Neural progenitor cell (in vitro differentiated cells): ENCODE measurements at regions not wholly inside any gene's neighbourhood (a gene's known extent, or its start where the extent isn't known, plus 50 kb on each side); places are given as distances from the start of the nearest gene placed in this dataset.

Experiments used
- DNase-seq: peaks from one replicate; pipeline ENCODE4 v3.0.0-alpha.2; 2016; ENCODE audit warnings: low spot score
- H2AFZ ChIP-seq: fragments of 200-600 bp; sonication (generic); replicated peaks from 2 replicates; pipeline ENCODE4 v1.6.1; 2016; ENCODE audit warnings: antibody characterized with exemption
- H3F3A ChIP-seq: fragments of 200-600 bp; sonication (generic); 2 replicates; pipeline ENCODE4 v1.6.1; 2016; ENCODE audit warnings: antibody characterized with exemption, low read depth
- H3K27ac ChIP-seq: fragments of 200-600 bp; sonication (generic); 2 replicates; pipeline ENCODE4 v1.5.1; 2016; ENCODE audit warnings: mild to moderate bottlenecking
- H3K27me3 ChIP-seq: fragments of 200-600 bp; sonication (generic); 2 replicates; pipeline ENCODE4 v1.6.1; 2016; ENCODE audit warnings: mild to moderate bottlenecking, moderate library complexity
- H3K36me3 ChIP-seq: fragments of 200-600 bp; sonication (generic); 2 replicates; pipeline ENCODE4 v1.5.1; 2016
- H3K4me1 ChIP-seq: fragments of 200-600 bp; sonication (generic); 2 replicates; pipeline ENCODE4 v1.6.1; 2016; ENCODE audit warnings: mixed run types
- H3K4me2 ChIP-seq: fragments of 200-600 bp; sonication (generic); 2 replicates; pipeline ENCODE4 v1.6.1; 2016
- H3K4me3 ChIP-seq: fragments of 200-600 bp; sonication (generic); 2 replicates; pipeline ENCODE4 v1.5.1; 2016
- H3K79me2 ChIP-seq: fragments of 200-600 bp; sonication (generic); 2 replicates; pipeline ENCODE4 v1.6.1; 2016; ENCODE audit warnings: low read depth
- H3K9ac ChIP-seq: fragments of 200-600 bp; sonication (generic); 2 replicates; pipeline ENCODE4 v1.6.1; 2016
- H3K9me3 ChIP-seq: fragments of 200-600 bp; sonication (generic); 2 replicates; pipeline ENCODE4 v1.5.1; 2016; ENCODE audit warnings: low read depth
- H4K20me1 ChIP-seq: fragments of 200-600 bp; sonication (generic); 2 replicates; pipeline ENCODE4 v1.6.1; 2016; ENCODE audit warnings: low read depth
- H3K27ac Mint-ChIP-seq: 3 replicates; pipeline ENCODE4 v1.8.0; 2021; ENCODE audit warnings: mixed read lengths
- H3K27me3 Mint-ChIP-seq: 2 replicates; pipeline ENCODE4 v1.8.0; 2022; ENCODE audit warnings: low read depth, mild to moderate bottlenecking, inconsistent platforms, moderate library complexity, mixed read lengths; ENCODE audit not compliant: insufficient read depth
- H3K36me3 Mint-ChIP-seq: 3 replicates; pipeline ENCODE4 v1.8.0; 2021; ENCODE audit warnings: mixed read lengths
- H3K4me1 Mint-ChIP-seq: 3 replicates; pipeline ENCODE4 v1.8.0; 2021; ENCODE audit warnings: mixed read lengths
- H3K4me3 Mint-ChIP-seq: 3 replicates; pipeline ENCODE4 v1.8.0; 2021; ENCODE audit warnings: mild to moderate bottlenecking, moderate library complexity, mixed read lengths
- H3K9me3 Mint-ChIP-seq: 3 replicates; pipeline ENCODE4 v1.8.0; 2020; ENCODE audit warnings: mixed read lengths
- CTCF ChIP-seq: fragments of 200-600 bp; sonication (generic); IDR thresholded peaks from 2 replicates; pipeline ENCODE4 v1.5.1; 2017; ENCODE audit warnings: antibody characterized with exemption, mild to moderate bottlenecking
- EZH2 ChIP-seq: fragments of 200-600 bp; sonication (generic); IDR thresholded peaks from 2 replicates; pipeline ENCODE4 v1.6.1; 2017; ENCODE audit warnings: antibody characterized with exemption, mild to moderate bottlenecking, moderate library complexity
- EZH2phosphoT487 ChIP-seq: fragments of 200-600 bp; sonication (generic); IDR thresholded peaks from 2 replicates; pipeline ENCODE4 v1.6.1; 2017; ENCODE audit warnings: antibody characterized with exemption

GRCh38 chr4:123516576-123516975 is 120.0 kb downstream of the SPRY1 start:
- no peaks in the 10 kb centered on the region for H3K27me3 ChIP-seq
- H2AFZ ChIP-seq = no peak overlapping the region
- H3K27ac ChIP-seq = no peak overlapping the region
- no peaks in the 10 kb centered on the region for H3K79me2 ChIP-seq
- H3K4me2 ChIP-seq = no peak overlapping the region
- no peaks in the 10 kb centered on the region for H3K36me3 ChIP-seq
- no peak for DNase-seq
- H3K27ac Mint-ChIP-seq = no peak overlapping the region
- H3K4me3 ChIP-seq = no peak overlapping the region
- H3K4me1 Mint-ChIP-seq = peaks cover 14% of the 10 kb centered on the region
- H3K9me3 Mint-ChIP-seq = peaks cover 23% of the 10 kb centered on the region
- H3F3A ChIP-seq = no peaks in the 10 kb centered on the region
- H3K4me3 Mint-ChIP-seq = no peak overlapping the region
- H3K36me3 Mint-ChIP-seq = peaks cover 10% of the 10 kb centered on the region
- TF ChIP-seq EZH2 = no peak
- no peak for TF ChIP-seq CTCF
- TF ChIP-seq EZH2phosphoT487 = no peak
- H3K9ac ChIP-seq = no peak overlapping the region
- H3K27me3 Mint-ChIP-seq = peaks cover 2% of the 10 kb centered on the region
- H3K4me1 ChIP-seq = peaks cover 3% of the 10 kb centered on the region
- H3K9me3 ChIP-seq = no peaks in the 10 kb centered on the region
- H4K20me1 ChIP-seq = no peaks in the 10 kb centered on the region

GRCh38 chr4:123517176-123517575 is 120.6 kb downstream of the SPRY1 start:
- H3K36me3 Mint-ChIP-seq = peaks cover 10% of the 10 kb centered on the region
- no peak overlapping the region for H3K27ac ChIP-seq
- no peak overlapping the region for H3K9ac ChIP-seq
- no peaks in the 10 kb centered on the region for H3K79me2 ChIP-seq
- TF ChIP-seq EZH2 (no peak), EZH2phosphoT487 (no peak), CTCF (no peak)
- no peak overlapping the region for H2AFZ ChIP-seq
- peaks cover 21% of the 10 kb centered on the region for H3K9me3 Mint-ChIP-seq
- H3K4me3 Mint-ChIP-seq = no peak overlapping the region
- DNase-seq = no peak
- H3K27me3 ChIP-seq = no peaks in the 10 kb centered on the region
- no peak overlapping the region for H3K27ac Mint-ChIP-seq
- H4K20me1 ChIP-seq = no peaks in the 10 kb centered on the region
- no peak overlapping the region for H3K4me2 ChIP-seq
- H3K4me1 Mint-ChIP-seq = peaks cover 17% of the 10 kb centered on the region
- peaks cover 4% of the 10 kb centered on the region for H3K27me3 Mint-ChIP-seq
- no peak overlapping the region for H3K4me3 ChIP-seq
- no peaks in the 10 kb centered on the region for H3F3A ChIP-seq
- no peaks in the 10 kb centered on the region for H3K36me3 ChIP-seq
- H3K9me3 ChIP-seq = no peaks in the 10 kb centered on the region
- peaks cover 7% of the 10 kb centered on the region for H3K4me1 ChIP-seq

- no peak overlapping the region for H3K27ac ChIP-seq
- Mint-ChIP-seq H3K36me3 (peaks cover 10% of the 10 kb centered on the region), H3K9me3 (peaks cover 16% of the 10 kb centered on the region), H3K4me3 (no peak overlapping the region), H3K4me1 (peaks cover 23% of the 10 kb centered on the region), H3K27me3 (peaks cover 4% of the 10 kb centered on the region), H3K27ac (no peak overlapping the region)
- H3K36me3 ChIP-seq = no peaks in the 10 kb centered on the region
- DNase-seq = no peak
- no peak overlapping the region for H3K4me3 ChIP-seq
- H3F3A ChIP-seq = no peaks in the 10 kb centered on the region
- no peaks in the 10 kb centered on the region for H3K9me3 ChIP-seq
- TF ChIP-seq EZH2 = no peak
- TF ChIP-seq EZH2phosphoT487 = no peak
- TF ChIP-seq CTCF = no peak
- no peak overlapping the region for H3K4me2 ChIP-seq
- H3K79me2 ChIP-seq = no peaks in the 10 kb centered on the region
- H3K4me1 ChIP-seq = peaks cover 9% of the 10 kb centered on the region
- H4K20me1 ChIP-seq = no peaks in the 10 kb centered on the region
- H3K9ac ChIP-seq = no peak overlapping the region
- H2AFZ ChIP-seq = no peak overlapping the region
- no peaks in the 10 kb centered on the region for H3K27me3 ChIP-seq
Observed at GRCh38 chr4:123517971-123518370, 121.4 kb downstream of the SPRY1 start.
